NCI-H748 treated with DMSO at 0.1 percent for 48 hours (cell line): ENCODE measurements at regions not wholly inside any gene's neighbourhood (a gene's known extent, or its start where the extent isn't known, plus 50 kb on each side); places are given as distances from the start of the nearest gene placed in this dataset.
A peak's percentile ranks its signal among the peaks of the same experiment; 100 is the strongest.
"Not testable (repeated sequence)": the region's sequence is repeated elsewhere in the genome, so short reads cannot be mapped to it uniquely, and the experiment has no call there.

Experiments used
- DNase-seq: peaks from one replicate; lab custom pipeline; 2025; lab: John Stamatoyannopoulos, UW

DNA sequence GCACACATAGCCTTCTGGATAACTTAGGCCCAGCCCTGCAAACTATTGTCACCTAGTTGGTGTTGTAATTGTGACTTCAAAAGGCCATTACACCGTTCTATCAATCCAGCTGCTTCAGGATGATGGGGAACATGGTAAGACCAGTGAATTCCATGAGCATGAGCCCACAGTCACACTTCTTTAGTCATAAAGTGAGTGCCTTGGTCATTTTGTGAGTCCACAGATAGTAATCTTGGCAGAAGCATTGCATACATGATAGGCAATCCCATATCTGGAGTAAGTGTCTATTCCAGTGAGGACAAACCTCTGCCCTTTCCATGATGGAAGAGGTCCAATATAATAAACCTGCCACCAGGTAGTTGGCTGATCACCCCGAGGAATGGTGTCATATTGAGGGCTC lies 94.5 kb upstream of the RAI14 start:
- not testable (repeated sequence) for DNase-seq

DNA sequence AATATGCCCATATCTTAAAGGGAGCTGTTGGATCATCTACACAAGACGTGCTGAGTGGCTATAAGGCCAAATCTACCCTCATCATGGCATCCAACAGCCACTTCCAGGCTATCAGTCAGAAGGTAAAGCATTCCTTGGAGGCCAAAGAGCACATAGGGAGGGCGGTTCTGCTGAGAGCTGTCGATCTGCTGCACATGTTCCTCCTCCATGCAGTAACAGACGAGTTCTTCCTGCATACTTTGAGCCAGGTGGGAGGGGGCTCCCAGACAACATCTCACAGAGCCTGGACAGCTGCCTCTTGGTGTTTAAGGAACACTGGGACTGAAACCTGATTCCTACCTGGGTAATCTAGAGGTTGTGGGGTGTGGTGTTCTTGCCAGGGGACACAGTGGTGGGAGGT lies 93.3 kb upstream of the RAI14 start:
- DNase-seq: no peak

DNA sequence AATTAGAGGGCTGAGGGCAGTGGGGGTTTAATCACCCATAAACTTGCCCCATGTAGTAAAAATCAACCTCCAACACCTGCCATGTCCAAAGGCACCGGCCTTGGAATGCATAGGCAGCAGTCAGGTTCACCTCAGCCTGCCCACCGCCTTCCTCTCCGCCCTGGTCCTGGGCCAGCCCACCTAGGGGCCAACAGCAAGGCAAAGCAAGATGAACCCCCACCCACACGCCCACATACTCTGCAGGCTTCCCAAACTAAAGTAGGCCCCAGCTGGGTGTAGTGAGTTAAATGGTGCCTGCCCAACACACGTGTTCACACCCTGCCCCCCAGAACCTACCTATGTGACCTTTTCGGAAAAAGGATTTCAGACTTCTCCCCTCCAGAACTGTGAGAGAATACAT lies 92.9 kb upstream of the RAI14 start:
- DNase-seq: no peak

DNA sequence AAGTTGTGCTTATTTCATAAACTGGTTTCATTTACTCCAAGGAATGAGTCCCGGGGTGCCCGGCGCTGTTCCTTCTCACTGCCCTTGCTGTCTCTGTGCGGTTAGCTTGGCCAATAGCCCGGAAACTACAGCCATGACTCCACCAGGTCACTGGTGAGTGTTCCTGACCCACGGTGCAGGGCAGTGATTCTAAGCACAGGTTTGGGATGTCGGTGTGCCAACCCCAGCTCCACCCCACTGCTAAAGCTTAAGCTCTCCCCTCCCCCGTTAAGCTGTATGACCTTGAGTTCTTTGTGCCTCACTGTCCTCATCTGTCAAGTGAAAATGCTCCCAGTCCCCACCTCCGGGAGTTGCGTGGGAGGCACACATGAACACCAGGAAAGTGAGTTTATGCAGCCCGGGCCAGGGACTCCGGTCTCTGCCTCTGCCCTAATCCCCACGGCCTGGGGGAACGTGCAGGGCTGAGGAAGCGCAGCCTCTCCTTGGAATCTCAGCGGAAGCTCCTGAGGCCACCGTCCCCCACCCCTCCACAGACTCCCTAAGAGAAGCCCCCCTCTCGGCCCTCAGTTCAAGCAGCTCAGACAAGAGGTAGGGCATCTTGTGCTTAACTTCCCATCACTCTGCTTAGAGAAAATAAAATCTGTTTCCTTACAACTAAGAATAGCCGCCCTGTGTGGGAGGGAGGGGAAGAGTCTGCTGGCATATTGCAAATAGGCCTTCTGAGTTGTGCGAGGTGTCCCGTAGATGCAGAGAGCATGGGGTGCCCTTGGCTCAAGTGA lies 92.0 kb upstream of the RAI14 start:
- DNase-seq: no peak

DNA sequence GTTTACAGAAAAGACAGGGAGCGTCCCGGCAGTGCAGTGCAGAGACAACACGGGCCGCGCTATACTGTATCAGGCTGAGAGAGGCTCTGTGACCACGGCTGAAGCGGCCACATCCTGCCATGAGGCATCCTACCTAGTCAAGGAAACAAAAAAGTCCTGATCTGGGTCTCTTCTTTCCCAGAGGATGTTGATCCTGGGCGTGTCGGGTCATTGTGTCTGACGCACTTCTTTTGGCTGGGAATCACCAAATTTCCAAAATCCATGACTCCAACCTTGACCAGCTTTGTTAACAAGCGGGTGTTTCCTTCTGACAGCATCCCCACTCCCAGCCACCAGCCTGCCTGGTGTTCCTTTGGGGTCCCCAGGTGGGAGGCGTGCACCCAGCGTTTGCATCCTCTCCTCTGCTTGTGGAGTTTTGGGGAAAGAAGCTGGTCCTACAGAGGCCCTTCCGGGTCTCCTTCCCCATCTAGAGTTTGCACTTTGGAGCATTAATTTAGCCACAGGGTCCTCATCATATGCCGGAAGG lies 91.4 kb upstream of the RAI14 start:
- DNase-seq: no peak

DNA sequence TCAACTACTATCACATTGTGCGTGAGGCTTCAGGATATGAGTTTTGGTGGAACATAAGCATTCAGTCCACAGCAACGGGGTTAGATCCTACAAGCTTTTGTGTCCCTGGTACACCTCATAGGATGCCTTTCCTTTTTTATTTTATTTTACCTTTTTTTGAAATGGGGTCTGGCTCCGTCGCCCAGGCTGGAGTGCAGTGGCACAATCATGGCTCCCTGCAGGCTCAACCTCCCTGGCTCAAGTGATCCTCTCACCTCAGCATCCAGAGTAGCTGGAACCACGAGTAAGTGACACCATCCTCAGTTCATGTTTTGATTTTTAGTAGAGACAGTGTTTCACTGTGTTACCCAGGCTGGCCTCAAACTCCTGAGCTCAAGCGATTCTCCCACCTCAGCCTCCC lies 86.0 kb upstream of the RAI14 start:
- no peak for DNase-seq

DNA sequence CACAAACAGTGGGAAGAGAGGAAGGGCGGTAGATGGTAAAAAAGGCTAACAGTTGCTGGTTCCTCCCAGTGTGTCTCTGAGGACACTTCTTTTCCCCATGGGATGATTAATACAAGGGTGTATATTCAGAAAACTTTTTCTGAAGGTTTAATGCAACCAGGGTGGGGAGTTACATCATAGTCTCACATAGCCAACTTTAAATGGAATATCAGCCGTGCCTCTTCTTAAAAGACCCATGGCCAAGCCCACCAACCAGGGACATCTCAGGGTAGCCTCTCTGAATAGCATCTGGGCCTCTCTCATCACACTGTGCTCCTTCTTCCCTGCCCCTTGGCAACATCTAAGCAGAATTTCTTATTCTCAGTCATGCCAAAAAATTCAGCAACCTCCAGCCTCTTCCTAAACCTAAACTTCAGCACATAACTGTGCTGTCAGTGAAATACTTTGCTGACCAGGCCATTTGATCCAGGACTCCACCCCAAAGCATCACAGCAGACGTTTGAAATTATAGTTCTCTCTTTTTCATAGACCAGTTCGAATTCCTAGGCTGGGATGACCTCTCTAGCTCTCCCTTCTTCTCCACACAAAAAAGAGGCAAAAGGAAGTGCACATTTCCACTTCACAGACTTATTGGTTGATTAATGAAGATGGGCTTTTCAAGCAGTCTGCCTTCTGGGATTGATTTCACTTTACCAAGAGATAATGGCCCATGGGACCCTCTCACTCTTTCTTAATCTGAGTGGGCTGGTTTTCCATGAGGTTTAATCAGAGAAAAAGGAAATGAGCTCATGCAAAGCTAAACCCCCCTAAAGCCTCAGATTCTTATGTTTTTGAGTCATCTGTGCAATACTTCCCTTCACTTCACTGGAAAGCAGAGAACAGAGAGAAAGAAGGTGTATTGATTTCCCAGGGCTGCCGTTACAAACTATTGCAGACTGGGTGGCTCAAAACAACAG lies 85.1 kb upstream of the RAI14 start:
- no peak for DNase-seq

DNA sequence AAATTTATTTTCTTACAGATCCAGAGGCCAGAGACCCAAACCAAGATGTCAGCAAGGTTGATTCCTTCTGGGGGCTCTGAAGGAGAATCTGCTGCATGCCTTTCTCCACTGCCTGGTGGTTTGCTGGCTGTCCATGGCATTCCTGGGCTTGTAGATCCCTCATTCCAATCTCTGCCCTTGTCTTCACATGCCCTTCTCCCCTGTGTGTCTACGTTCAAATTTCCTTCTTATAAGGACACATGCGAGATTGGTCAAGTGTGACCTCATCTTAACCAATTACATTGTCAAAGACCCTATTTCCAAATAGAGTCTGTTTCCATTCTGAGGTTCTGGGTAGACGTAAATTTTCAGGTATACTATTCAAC lies 84.5 kb upstream of the RAI14 start:
- no peak for DNase-seq

DNA sequence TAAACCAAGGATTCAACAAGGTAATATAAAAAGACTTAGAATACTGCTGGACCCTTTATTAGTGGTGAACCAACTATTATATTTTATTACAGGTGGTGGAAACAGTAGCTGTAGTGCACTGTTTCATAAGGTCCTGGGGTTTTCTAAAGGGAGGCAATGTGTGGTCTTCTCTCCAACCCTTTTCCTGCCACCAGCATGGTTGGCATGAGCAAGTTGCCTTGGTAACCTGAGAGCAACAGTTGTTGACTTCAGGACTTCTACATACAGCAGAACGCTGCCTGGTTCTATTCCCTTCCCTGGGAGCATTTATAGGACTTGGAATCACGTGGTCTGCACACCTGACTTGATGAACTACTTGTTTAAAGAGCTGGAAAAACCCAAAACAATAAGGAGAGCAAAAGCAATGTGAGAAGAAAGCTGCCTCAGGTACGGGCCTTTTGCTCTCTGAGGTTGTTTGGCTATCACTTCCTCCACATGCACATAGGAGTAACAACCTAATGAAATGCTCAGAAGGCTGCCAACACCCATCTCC lies 81.1 kb upstream of the RAI14 start:
- DNase-seq: no peak

DNA sequence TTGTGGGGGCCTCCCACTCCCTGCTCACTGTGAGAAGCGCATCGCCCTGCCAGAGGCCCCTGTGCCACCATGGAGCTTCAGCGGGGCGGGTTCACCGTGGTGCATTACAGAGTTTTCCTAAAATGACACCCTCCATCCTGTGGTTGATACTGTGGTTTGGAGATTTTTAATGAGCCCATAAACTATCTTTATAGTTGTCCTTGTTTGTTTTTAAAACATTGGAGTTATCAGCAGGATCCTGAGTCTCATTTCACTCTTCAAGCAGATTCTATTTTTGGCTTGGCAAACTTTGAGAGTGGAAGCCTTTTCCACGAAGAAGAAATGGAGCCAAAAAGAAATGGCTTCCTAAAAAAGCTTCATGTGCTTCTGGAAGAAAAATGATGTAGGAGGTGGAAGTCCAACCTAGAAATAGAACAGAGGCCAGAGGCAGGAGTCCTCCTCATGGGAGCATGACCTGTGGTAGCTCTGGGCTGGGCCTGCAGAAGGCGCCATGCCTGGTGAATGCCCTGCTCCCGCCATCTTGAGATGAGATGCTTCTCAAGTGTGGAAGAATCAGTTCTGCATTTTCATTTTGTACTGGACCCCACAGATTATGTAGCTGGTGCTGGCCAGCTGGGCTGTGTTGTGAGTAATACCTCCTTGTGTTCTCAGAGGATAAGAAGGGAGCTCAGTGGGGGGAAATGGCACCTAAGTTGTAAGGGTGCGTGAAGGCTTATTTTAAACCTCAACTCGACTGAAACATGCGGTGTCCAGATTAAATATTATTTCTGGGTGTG lies 79.0 kb upstream of the RAI14 start:
- no peak for DNase-seq

DNA sequence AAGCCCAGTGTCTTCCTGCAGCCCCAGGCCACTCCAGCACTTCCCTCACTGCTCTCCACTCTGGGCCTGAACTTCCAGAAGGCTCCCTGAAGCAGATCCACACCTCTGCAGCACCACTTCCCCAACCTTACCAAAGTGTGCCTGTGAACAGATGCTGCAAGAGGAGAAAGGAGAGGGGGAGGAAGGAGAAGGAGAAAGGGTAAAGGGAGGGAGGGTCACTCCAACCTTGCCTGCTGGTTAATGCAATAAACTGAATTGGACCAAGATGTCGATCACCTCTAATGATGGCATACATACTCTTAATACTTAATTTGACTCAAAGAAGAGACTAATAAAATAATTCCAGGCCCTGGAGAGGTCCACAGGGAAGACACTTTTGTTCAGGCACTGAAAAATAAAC lies 77.2 kb upstream of the RAI14 start:
- no peak for DNase-seq

DNA sequence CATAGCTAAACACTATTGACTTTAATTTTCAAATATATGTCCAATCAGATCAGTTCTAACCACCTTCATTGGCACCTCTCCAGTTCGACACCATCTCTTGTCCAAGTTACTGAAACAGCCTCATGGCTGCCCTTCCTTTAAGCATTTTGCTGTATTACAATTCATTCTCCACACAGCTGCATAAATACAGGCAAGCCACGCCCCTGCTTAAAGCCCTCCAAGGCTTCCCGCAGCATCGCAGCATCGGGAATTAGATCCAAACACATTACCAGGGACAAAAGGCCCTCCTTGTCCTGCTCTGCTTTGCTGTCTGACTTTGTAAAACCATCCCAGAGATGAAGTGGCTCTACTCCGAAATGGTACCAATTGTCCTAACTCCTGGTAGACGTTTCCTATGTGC lies 75.1 kb upstream of the RAI14 start:
- peak; percentile 45 for DNase-seq

DNA sequence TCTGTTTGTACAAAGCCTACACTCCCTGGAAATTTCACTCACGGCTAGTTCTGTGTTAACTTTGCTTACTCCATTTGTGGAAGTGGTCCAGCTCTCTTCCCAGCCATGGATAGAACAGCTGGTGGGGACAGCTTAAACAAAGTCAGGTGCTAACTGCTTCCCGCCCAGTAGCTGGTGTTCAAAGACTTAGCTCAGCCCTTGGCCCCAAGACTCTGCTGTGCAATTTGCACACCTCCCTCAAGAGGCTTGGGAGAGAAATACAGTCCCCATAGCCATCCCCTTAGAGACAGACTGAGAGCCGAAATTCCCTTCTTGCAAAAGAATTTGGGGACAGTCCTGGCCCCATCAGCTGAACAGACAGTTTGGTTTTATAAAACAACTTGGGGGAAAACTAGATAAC lies 73.8 kb upstream of the RAI14 start:
- peak; percentile 30 for DNase-seq

DNA sequence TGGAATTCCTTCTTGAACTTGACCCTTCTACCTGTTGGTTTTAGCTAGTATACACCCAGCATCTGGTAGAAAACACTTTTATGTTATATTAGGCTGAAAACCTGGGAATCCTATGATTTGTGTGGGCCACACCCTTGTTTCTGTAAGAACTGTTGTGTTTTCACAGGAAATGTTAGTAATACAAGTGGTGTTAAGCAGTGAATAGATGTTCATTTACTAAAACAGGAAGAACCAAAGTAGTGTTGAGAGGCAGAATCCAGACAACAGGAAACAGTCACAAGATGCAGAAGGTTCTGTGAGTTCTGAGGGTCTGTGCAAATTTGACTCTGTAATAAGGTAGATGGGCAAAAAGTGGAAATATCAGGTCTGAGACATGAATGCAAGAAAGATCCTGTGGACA lies 73.0 kb upstream of the RAI14 start:
- DNase-seq: peak; percentile 47

DNA sequence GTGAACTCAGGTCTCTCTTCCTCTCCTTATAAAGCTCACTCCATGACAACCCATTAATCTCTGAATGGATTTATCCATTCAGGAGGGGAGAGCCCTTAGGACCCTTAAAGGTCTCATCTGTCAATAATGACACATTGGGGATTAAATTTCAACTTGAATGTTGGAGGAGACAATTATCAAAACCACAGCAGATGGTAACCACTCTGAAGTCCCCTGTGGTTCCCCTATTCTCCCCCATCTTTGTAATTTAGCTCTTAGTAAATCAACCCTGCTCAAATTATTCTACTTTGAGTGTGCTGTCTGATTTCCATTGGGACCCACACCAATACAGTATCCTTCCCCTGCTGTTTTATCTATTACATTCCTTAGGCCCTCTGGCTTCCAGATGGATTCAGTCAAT lies 72.0 kb upstream of the RAI14 start:
- DNase-seq: peak; percentile 88

DNA sequence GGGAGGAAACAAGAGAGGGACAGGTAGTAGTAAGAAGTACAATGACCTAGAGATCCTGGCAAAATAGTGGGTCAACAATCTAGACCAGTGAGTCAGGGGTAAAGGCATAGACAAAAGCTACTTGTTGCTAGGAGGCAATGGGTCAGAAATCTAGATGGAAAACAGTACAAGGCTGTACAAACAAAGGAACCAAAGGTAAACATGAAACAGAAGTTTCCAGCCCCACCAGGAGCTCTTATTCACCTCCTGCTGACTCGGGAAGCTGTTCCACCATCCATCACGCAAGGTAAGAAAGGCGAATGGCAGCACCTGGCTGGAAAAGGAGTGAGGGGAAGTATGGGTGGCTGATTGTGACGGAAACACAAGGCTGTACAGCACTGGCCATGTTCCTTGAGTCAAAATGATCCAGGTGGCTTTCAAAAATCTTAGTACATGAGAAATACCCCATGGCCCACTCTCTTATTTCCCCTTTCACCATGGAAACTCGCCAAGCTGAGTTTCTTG lies 70.5 kb upstream of the RAI14 start:
- peak; percentile 48 for DNase-seq

DNA sequence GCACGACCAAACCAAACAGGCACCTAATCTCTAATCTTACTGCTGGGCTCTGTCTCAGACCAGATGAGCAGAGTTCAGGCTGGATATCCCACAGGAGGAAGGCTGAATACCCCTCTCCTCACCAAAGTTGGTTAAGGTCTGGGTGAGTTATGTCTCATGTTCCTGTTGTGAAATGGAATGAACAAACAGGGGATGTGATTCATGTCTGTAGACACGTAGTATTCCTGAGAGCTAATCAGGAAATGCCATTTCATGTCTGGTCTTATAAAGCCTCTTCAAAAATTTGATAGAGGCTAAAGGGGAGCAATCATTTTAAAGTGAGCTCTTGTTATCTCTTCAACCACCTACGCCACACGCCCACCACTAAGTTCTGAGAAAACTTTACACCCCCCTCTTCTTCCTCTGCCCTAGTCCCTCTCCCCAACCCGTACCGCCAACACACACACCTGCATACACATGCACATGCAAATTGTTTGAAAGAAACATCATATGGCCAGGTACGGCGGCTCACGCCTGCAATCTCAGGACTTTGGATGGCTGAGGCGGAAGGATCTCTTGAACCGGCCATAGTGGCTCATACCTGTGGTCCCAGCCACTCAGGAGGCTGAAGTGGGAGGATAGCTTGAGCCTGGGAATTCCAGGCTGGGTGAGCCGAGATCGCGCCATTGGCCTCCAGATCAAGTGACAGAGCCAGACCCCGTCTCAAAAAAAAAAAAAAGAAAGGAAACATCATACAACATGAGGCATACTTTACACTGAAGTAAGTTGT lies 69.8 kb upstream of the RAI14 start:
- no peak for DNase-seq

DNA sequence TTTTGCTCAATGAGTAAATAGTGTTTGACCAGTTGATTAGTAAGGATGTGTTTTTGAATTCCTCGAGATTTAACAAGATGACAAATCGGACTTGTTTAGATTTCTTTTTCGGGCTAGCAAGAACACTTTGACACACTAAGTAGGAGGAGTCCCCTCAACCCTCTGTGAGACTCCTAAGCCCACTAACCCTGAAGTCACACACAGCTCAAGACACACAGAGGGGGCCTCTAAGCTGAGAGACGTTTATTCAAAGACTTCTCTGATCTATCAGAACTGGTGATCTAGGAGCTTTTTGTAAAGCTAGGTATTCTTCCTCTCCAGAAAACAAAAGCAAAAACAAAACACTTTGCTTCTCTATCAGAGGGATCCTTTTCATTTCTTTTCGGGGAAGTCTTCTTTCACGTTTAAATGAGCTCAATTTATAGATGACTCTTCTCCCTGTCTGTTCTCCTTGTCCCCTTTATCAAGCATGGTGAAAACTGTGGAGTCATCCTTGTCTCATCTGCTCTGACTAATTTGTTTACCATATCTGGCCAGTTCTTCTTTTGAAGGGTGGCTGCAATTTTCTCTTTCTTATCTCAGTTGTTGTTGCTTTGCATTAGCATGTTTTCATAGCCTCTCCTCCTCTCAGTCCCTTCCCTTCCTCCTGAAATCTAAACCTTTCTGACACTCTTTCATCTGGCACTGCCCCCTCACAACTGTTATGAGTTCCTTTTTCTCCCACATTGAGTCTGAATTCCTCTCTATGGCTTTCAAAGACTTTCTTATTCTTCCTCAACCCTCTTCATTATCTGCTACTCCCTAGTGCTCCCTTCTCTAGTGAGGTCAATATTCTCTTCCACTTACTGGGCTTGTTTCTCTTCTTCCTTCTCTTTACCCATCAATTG lies 68.5 kb upstream of the RAI14 start:
- no peak for DNase-seq

DNA sequence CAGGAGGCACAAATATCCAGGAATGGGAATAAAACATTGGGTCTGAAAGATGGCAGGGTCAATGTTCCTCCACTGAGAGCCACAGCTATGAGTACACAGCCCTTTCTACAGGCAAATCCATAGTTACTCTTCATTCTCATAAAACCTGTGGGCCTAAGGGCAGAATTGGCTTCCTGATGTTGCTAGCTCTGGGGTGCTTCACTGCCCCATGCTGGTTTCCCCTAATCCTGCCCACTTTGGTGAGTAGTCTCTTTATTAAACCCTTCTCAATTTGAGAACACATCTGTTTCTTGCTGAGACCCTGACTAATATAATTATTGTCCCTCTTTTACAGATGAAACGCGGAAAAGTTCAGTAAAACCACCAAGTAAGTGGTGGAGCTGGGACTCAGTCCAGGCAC lies 66.3 kb upstream of the RAI14 start:
- DNase-seq: no peak

DNA sequence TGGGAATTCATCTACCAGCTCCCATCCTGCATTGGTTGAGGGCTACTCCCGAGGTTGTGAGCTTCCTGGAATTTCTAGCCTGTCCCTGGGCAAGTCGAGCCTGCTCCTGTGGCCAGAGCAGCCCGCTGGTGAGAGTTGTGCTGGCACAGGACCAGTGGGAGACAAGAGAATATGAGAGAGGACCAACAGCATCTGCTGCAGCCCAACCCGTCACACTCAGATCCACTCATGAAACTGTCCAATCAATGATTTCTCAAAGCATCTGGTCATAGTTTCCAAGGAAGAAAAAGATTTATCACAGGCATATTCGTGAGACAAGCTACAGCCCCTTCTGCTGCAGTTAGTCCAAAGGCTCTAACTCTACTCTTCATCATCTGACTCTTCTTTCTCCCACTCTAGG lies 64.4 kb upstream of the RAI14 start:
- no peak for DNase-seq
